Natural killer cell treated with Interleukin-12 subunit alpha and Interleukin-12 subunit beta and Interleukin-15 and Interleukin-18, amount 100 ng/mL, for 72 hours (primary cell): ENCODE measurements at regions not wholly inside any gene's neighbourhood (a gene's known extent, or its start where the extent isn't known, plus 50 kb on each side); places are given as distances from the start of the nearest gene placed in this dataset.
"Not testable (repeated sequence)": the region's sequence is repeated elsewhere in the genome, so short reads cannot be mapped to it uniquely, and the experiment has no call there.

Experiments
- ATAC-seq, 2 donors: fragments of 150-1000 bp; cut with Tn5 transposase in 1 of 2; sonication (Bioruptor Pico), chemical (Tn5 transposase) in 1 of 2; 2 replicates each; pipeline ENCODE4 v1.10.0; 2021
- DNase-seq: peaks from one replicate; pipeline ENCODE4 v3.0.0; 2022; ENCODE audit warnings: low spot score
- H3K27ac Mint-ChIP-seq, 2 donors: 1 replicate in 1 of 2; 2 replicates in 1 of 2; pipeline ENCODE4 v1.8.0; 2022; ENCODE audit warnings: mixed read lengths in 2 of 2, mild to moderate bottlenecking in 1 of 2, moderate library complexity in 1 of 2
- H3K27me3 Mint-ChIP-seq, 2 donors: 1 replicate in 1 of 2; 2 replicates in 1 of 2; pipeline ENCODE4 v1.8.0; 2022; ENCODE audit warnings: mixed read lengths in 2 of 2
- H3K36me3 Mint-ChIP-seq: one replicate; pipeline ENCODE4 v1.8.0; 2022; ENCODE audit warnings: mixed read lengths
- H3K4me1 Mint-ChIP-seq, 2 donors: 1 replicate in 1 of 2; 2 replicates in 1 of 2; pipeline ENCODE4 v1.8.0; 2022; ENCODE audit warnings: low read depth in 2 of 2, mixed read lengths in 2 of 2, mild to moderate bottlenecking in 1 of 2
- H3K4me3 Mint-ChIP-seq: one replicate; pipeline ENCODE4 v1.8.0; 2022; ENCODE audit warnings: mixed read lengths
- H3K9me3 Mint-ChIP-seq: 2 replicates; pipeline ENCODE4 v1.8.0; 2022; ENCODE audit warnings: mixed read lengths

DNA sequence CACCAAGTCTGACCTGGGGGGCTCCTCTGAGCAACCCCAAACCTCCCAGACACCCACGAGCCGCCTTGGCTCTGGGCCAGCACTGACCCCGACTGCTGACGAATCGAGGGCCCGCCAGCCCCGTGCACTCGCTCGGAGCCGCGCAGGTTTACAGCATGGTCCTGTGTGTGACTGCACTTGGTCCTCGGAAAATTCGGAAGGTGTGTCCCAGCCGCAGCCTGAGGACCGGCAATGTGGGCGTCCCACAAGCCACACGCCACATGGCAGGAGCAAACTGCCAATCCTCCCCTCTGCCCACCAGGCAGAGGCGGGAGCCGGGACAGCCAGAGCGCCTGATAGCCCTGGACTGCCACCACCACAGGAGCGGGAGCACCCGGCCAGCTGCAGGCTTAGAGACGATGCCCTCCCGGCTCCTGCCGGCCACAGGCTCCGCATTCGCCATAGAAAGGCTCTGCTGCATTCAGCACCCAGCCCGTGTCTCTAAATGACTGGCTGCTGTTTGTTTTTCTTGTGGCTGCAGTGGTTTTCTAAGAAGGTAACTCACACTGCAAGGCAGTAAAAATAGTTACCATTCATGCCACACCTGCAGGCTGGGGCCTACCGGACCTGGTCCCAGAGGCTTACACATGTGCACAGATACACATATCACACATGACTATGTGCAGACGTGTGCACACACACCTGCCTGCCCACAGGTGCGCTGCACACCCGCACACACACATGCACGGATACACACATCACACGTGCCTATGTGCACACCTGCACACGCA, 5415.3 kb upstream of the TPTE start:
- H3K27me3 Mint-ChIP-seq, H3K4me3 Mint-ChIP-seq, H3K9me3 Mint-ChIP-seq, H3K27ac Mint-ChIP-seq, H3K4me1 Mint-ChIP-seq, DNase-seq, H3K36me3 Mint-ChIP-seq: not testable (repeated sequence)
- peak in 1 of 2 donors; percentile 14 for ATAC-seq

DNA sequence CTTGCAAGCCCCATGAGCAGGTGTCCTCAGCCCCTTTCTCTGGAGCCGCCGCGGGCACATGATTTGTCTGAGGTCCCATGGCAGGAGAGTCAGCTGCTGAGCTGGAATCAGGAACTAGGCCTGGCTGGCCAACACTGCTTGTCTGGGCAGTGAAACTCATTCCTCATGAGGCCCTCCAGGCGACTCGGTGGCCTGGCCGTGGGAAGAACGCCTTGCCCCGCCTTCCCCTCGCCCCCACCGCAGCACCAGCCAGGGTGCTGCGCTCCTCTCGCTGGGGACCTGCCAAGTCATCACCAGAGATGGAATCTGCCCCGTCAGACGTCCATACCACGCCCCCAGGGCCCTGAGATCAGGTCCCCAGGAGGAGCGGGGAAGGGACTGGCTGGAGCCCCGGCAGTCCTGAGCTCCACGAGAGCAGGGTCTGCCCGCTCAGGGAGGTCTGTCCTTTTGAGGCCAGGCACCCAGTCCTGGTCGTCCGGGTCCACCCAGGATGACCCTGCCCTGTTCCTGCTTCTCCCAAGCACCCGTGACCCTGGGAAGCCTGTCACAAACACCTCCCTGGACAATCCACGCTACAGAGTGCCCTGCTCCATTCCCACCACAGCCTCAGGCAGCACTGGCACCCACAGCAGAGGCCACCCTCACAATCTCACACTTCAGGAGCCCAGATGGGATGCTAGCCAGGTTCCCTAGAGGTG, 5414.5 kb upstream of the TPTE start:
- DNase-seq, ATAC-seq, H3K9me3 Mint-ChIP-seq, H3K4me3 Mint-ChIP-seq, H3K4me1 Mint-ChIP-seq, H3K27ac Mint-ChIP-seq, H3K27me3 Mint-ChIP-seq, H3K36me3 Mint-ChIP-seq: not testable (repeated sequence)

DNA sequence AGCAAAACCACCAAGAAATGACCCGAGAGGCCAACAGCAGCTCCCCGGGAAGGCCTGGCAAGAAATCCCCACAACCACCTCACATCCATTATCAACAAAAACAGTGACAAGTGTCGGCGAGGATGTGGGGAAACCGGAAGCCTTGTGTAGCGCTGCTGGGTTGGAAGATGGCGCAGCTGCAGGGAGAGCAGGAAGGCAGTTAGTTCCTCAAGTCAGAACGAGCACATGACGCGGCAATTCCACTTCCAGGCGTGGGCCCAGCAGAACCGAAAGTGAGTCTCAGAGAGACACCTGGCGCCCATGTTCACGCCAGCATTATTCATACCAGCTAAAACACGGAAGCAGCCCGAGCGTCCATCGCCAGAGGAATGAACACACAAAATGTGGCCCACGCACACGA, 5413.7 kb upstream of the TPTE start:
- not testable (repeated sequence) for H3K27ac Mint-ChIP-seq, H3K4me1 Mint-ChIP-seq, H3K27me3 Mint-ChIP-seq, H3K4me3 Mint-ChIP-seq, H3K9me3 Mint-ChIP-seq, ATAC-seq, H3K36me3 Mint-ChIP-seq, DNase-seq

DNA sequence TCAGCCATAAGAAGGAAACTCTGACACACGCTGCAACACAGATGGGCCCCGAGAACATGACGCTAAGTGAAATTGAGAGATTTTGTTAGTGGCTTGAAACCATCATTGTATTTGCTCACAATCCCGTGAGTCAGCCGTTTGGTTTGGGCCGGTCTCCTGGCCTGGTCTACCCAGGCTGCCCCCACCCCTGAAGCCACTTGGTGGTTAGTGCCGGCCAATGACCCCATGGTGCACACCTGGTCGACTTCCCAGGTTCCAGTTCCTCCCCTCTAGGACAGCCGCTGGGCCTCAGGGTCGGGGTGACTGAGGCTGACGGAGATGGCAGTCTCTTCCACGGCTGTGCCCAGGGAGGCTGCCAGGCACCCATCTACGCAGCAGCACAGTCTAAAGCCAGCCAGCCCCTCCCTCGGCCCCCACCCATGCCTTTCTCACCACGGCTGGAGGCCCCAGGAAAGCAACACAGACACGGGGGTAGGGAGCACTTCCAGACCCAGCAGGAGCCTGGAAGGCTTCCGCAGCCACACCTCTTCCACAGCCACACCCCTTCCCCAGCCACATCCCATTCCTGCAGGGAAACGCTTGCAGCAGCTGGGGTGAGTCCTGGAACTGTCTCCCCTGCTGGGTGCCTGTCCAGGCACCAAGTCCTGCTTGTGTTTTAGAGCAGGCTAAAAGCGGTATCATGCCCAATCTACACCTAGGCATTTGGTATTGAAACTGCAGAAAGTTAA, 5413.2 kb upstream of the TPTE start:
- not testable (repeated sequence) for H3K27ac Mint-ChIP-seq, H3K27me3 Mint-ChIP-seq, H3K36me3 Mint-ChIP-seq, DNase-seq, ATAC-seq, H3K4me1 Mint-ChIP-seq, H3K4me3 Mint-ChIP-seq, H3K9me3 Mint-ChIP-seq

DNA sequence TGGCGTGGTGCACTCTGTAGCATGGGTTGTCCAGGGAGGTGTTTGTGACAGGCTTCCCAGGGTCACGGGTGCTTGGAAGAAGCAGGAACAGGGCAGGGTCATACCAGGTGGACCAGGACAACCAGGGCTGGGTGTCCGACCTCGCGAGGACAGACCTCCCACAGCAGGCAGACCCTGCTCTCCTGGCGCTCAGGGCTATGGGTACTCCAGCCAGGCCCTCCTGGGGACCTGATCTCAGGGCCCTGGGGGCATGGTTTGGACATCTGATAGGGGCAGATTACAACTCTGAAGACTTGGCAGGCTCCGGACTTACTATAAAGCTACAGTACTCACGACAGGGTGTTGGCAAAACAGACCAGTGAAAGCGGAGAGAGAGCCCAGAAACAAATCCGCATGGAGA, 5410.2 kb upstream of the TPTE start:
- H3K27ac Mint-ChIP-seq, H3K36me3 Mint-ChIP-seq, H3K4me3 Mint-ChIP-seq, DNase-seq, H3K9me3 Mint-ChIP-seq, H3K4me1 Mint-ChIP-seq, H3K27me3 Mint-ChIP-seq, ATAC-seq: not testable (repeated sequence)

DNA sequence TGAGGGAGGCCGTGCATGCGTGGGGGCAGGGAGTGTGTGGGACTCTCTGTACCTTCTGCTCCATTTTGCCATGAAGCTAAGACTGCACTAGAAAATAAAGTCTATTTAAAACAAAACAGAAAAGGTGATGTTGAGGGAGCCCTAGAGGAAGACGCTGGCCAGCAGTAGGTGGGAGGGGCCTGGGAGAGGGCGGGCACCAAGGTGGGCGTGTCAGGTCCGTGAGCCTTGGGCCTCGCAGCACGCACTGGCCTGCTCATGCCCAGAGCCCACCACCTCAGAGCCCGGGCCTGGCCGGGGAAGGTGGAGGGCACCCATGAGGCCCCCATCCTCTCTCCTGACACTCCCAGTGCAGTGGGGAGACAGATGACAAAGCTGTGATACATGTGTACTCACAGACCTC, 5408.3 kb upstream of the TPTE start:
- ATAC-seq, H3K27ac Mint-ChIP-seq, H3K27me3 Mint-ChIP-seq, H3K9me3 Mint-ChIP-seq, H3K4me3 Mint-ChIP-seq, H3K36me3 Mint-ChIP-seq, DNase-seq, H3K4me1 Mint-ChIP-seq: not testable (repeated sequence)

DNA sequence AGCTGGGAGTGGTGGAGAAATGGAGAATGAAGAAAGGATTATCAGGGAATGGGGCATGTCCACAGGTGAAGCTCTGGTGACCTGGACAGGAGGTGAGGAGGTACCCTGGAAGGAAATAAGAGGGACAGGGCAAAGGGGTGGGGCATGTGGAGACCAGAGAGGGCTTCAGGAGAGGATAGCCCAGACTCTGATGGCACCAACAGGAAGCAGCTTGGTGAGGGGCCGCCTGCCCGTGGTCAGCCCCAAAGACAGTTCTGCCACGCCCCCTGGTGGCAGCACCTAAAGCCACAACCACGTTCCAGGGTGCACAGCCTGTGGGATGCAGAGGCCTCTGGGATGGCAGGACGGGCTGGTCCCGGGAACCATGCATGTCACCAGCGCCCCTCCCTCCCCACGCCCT, 5406.9 kb upstream of the TPTE start:
- ATAC-seq, result peak in 1 of 2 donors; percentile 56
- H3K27ac Mint-ChIP-seq, result not testable (repeated sequence)

DNA sequence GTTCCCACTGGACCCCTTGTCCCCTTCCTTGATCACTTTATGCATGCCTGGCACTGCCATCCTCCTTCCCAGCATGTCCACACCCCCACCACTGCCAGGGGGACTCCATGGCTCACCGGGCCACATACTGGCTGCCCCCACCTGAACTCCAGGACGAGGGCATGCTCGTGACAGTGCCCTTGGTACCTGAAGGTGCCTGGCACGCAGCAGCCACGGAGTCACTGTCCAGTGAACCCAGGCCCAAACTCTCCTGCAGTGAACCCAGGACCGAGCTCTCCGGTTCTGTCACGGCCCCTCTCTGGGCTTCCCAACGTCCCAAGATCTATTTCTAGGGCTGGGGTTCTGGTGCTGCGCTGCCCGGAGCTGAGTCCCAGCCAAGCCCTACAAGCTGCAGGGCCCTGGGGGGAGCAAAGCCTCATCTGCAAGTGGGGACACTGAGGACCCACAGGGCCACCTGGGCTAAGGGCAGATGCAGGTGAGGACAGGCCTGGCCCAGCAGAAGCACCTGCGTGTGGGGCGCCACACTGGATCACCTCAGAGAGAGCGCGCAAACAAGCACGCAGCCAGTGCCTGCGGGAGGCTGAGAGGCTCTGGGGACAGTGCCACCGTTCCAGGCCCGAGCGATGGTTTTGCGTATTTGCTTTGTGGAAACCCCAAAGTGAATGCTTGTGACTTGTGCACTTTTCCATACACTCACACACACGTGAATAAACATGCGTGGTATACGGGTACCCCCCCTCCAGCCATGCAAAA, 5406.3 kb upstream of the TPTE start:
- H3K27ac Mint-ChIP-seq, H3K9me3 Mint-ChIP-seq, H3K36me3 Mint-ChIP-seq, H3K4me1 Mint-ChIP-seq, ATAC-seq, DNase-seq, H3K4me3 Mint-ChIP-seq, H3K27me3 Mint-ChIP-seq: not testable (repeated sequence)

More for the DNA sequence above, 5406.9 kb upstream of the TPTE start:
- not testable (repeated sequence) for H3K36me3 Mint-ChIP-seq, H3K27me3 Mint-ChIP-seq, H3K4me1 Mint-ChIP-seq, H3K4me3 Mint-ChIP-seq, H3K9me3 Mint-ChIP-seq, DNase-seq

DNA sequence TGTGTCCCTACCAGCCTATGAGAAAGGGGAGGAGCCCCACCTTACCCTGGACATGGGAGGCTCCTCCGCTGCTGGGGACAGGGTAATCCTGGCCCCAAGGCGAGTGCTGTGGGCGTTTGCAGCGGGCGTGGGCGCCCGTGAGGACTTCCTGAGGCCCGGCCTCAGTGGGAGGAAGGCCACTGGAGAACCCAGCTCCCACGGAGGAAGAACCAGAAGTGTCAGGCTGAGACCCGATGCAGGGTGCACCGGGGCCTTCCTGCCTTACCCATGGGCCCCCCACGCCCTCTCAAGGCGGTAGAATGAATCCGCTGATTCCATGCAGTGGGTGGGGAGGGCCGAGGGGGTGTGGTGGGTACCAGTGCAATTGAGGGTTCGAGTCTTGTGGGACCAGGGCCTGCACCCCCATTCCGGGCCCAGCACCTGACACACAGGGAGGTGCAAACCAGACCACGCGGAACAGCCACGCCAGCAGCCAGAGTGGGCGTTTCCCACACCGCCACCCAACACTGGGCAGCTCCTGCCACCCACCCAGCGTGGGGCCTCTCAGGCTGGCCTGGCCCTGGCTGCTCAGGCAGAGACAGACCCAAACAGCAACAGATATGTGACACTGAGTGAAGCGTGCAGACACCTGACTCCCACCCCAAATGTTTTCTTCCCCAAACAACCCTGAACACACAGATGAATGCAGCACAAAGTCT, 5405.6 kb upstream of the TPTE start:
- not testable (repeated sequence) for H3K36me3 Mint-ChIP-seq, H3K4me3 Mint-ChIP-seq, H3K9me3 Mint-ChIP-seq, H3K27ac Mint-ChIP-seq, ATAC-seq, H3K27me3 Mint-ChIP-seq, H3K4me1 Mint-ChIP-seq, DNase-seq

DNA sequence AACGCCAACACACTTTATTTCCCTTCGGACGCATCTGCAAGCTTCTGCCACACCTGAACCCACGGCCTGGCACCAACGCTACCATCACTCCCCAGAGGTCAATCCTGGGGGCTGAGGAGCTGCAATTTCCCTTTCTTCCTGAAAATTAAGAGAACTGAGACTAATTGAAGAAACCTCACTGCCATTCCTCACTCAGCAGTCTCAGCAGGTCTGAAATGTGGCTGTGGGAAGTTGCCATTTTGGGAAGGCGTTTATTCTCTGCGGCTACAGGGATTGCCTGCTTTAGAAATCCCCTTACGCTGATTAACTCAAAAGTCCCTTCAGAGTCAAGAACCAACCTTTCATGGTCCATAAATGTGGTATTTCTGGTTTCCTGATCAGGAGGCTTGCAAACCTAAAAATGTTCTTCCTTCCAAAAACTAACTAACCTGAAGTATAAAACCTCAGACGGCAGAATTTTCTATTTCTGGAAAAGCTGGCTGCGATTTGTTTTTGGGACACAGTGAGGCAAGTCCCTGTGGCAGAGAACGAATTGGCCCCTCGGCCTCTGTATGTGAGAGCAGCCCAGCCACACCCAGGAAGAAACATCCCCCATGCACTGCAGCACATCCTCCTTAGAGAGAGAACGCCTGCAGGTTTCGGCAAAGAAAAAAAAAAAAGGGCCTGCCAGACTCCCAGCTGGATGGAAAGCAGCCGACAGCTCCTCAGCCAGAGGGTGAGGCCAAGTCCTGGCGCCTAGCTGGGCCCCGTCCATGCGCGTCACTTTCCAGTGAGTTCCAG, 5404.8 kb upstream of the TPTE start:
- H3K4me1 Mint-ChIP-seq, H3K9me3 Mint-ChIP-seq, H3K4me3 Mint-ChIP-seq, H3K27ac Mint-ChIP-seq, DNase-seq, H3K27me3 Mint-ChIP-seq, H3K36me3 Mint-ChIP-seq: not testable (repeated sequence)
- peak in 1 of 2 donors; percentile 43 for ATAC-seq

DNA sequence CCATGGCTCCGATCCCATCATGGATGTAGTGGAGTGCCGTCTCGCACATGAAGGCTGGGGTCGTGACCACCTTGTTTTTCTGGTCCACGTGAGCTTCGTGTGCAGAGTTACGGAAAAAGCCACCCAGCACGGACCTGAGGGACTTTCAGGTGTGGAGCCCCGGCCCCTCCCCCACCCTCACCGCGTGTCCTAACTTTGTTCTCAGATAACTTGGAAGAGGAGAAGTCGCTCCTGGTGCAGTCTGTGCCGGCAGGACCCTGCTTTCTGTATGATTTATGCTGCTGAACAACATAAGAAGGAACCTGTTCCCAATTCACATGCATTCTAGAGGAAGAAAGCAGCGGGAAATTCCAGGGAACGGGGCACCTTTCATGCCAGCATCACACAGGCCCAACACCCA, 5404.2 kb upstream of the TPTE start:
- not testable (repeated sequence) for H3K4me1 Mint-ChIP-seq, H3K36me3 Mint-ChIP-seq, H3K9me3 Mint-ChIP-seq, H3K4me3 Mint-ChIP-seq, DNase-seq, ATAC-seq, H3K27me3 Mint-ChIP-seq, H3K27ac Mint-ChIP-seq

DNA sequence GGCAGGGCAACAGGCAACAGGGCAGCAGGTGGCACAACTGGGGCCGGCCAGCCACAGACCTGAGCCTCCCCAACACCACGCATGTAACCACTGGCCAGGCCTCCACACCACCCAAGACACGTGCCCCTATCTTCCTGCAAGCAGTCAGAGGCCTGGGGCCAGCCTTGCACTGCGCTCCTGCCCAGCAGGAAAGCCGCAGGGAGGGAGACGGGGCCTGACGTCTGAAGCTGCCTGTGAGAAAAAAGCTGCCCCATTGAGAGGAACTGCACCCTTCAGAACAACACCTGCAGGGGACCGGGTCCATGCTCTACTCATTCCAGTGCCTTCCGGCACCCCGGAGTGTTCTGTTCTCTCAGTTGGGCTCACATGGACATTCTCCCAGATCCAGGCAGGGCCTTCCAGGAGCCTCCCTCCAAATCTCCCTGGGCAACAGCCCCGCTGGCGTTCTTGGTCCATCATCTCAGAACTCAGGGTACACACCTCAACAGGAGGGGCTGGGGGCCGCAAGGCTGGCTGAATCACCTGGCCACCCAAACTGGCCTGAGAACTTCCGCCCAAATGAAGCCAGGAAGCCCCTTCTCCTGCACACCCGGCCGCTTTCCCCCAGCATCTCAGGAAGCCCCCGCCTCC, 5403.6 kb upstream of the TPTE start:
- not testable (repeated sequence) for DNase-seq, H3K27me3 Mint-ChIP-seq

More for the DNA sequence above, 5403.6 kb upstream of the TPTE start:
- not testable (repeated sequence) for H3K4me1 Mint-ChIP-seq, H3K9me3 Mint-ChIP-seq, H3K36me3 Mint-ChIP-seq, H3K27ac Mint-ChIP-seq, H3K4me3 Mint-ChIP-seq
- ATAC-seq, result peak; percentile 8 to 33
